NCI-H524 (cell line): ENCODE measurements at regions not wholly inside any gene's neighbourhood (a gene's known extent, or its start where the extent isn't known, plus 50 kb on each side); places are given as distances from the start of the nearest gene placed in this dataset.

Experiments
- DNase-seq, 2 experiments: peaks; one replicate each; lab custom pipeline; 2025; lab: John Stamatoyannopoulos, UW

DNA sequence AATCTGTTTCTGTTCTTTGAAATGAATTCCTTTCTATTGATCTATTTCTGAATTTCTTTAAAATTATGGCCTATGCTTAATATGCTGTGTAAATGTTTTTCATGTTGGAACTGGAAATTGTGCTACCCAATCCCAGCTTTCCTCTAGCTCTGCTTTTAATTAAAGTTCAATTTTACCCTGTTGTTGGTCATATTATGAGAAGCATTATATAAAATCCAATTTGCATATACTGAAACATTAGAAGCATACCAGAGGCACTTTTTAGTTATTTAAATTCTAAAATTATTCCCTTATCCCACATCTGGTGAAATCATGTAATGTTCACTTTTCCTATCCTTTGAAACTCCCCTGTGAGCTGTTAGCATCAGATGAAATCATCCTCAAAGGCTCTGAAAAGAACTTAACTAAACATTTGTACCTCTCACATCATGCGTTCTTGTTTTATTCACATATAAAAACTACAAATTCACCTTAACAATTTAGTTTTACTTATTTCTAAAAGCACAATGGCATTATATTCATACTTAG is 160.6 kb upstream of the COL21A1 start:
- DNase-seq = no peak

DNA sequence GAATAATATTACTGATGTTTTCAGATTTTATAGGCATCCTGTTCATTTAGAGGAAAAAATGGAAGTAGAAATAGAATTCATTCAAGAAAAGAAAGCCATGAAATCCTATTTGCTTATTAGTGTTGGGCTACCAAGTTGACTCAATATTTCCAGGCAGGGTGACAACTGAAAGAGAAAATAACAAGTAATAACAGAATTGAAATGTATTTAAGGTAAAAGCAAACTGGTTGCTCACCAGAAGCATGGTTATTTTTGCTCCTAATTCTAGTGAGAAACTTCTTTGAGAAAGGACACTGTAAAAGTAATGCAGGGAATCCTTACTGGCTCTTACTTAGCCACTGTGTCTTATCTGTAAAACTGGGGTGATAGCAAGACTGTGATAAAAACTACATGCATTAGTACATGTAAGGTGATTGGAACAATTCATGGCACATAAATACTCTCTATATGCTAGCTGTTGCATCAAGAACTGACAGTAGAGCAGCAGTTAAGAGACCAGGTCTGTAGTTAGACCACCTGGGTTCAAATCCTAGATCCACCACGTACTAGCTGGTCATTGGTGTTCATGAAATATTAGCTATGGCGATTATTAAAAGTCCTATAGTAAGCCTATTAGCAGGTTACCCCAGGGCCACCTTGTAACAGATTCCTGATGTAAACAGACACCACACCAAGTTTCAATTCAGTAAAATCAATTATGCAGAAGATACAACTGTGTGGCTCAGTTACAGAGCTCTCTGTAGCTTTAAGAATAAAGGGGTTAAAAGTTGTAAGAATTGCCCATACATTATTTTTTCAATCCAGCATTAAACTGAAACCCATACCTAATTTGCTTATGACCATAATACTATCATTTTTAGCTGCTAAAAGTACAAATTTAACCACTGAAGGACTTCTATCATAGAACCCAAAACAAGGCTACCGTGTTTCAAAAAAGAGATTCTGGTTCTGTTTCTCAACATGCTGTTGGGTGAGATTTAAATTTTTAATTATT is 159.2 kb upstream of the COL21A1 start:
- DNase-seq = no peak

DNA sequence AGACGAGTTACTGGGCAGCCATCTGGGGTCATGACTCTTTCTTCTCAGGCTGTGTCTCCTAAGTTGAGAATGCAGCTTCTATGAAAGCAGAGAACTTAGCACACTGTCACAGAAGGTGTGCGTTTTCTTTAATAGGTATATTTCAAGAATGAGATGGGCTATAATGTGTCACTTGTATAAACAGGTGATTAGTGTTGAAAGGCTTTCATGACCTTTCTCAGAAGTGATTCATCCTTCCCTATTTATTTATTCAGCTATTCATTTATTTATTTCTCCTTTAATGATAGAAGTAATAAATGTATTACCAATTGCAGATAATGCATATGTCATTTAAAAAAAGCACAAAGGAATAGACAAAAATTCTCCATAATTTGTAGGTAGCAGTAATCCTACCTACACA is 157.2 kb upstream of the COL21A1 start:
- DNase-seq = no peak

DNA sequence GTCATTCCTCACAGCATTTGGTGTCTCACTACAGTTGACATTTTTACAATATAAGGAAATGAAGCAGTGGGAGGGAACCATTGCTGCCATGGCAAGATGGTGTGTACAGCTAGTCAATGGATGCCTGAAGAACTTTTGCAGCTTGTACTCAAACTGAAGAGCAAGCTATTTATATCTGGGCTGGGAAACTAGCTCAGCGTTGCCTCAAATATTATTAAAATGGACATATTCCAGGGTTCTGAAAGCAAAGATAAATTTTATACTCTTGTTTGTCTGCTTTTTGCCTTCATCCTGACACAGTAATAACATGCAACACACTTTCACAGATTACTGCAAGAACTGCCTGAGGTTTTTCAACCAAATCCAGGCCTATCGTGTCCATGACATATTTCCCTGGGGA is 156.4 kb upstream of the COL21A1 start:
- no peak for DNase-seq

DNA sequence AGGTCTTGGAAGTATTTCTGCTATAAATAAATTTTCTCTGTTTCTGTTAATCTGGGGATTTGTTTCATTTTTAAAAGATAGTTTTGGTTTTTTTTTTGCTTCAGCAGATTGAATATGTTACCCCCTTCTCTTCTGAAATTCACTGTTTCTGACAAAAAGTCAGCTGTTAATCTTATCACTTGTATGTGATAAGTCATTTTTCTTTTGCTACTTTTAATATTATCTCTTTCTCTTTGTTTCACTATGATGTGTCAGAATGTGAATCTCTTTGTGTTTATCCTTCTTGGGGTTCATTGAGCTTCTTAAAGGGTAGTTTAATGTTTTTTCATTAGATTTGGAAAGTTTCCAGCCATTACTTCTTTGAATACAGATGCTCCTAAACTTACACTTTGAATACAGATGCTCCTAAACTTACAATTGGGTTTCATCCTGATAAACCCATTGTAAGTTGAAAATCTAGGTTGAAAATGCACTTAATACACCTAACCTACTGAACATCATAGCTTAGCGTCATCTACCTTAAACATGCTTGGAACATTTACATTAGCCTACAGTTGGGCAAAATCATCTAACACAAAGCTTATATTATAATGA is 154.2 kb upstream of the COL21A1 start:
- DNase-seq = no peak

DNA sequence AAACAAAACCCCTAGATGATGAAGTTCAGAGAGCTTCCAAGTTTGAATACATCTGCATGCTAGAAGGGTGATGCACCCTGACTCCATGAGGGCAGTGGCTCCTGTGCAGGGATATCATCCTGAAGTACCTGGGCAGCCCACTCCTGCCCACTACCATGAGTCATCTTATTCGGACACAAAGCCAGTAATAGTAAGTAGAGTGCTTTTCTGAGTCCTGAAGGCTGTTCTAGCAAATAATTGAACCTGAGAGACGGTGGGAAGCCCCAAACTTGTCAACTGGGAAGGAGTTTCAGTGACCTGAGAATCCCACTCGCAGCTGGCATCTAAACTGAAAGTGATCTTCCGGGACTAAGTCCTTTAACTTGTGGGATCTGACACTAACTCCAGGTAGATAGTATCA is 152.9 kb upstream of the COL21A1 start:
- no peak for DNase-seq

DNA sequence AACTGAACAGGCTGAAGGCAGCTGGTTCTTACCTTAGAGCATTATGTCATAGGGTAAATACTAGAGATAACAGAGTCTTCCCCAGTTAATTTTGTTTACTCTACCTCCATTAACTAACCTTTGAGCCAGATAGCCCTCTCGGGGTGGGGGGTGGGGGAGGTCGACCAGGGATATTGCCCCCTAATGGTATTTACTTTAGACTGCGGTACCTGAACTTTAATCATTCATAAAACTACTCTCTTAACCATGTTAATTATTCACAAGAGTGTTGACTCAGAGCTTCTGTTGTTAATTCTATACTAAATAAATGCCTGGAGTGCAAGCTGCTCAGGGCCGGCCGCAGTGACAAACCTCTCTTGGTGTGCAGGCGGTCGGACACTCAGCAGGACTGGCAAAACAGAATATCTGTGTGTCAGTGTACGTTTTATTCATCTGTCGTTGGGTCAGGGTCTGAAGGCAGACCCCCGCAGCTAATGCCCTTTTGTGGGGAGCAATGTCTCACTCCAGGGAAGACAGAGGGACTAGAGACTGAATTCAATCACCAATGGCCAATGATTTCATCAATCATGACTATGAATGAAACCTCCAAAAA is 152.4 kb upstream of the COL21A1 start:
- DNase-seq = no peak

DNA sequence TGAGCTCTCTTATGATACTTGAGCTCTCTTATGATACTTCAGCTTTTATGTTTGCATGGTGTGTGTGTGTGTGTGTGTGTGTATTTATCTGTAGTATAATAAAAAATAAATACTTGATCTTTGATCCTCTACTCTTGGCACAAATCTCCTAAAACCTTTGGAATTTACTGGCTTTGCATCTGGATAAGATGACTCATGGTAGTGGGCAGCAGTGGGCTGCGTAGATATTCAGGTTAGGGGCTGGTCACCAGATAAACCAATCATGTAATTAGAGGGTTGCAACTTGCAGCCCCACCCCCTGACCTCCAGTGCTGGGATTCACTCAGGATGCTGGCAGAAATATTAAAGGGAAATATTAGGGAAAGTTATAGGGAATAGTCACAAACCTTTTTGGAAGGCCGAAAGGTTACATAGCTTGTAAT is 151.9 kb upstream of the COL21A1 start:
- DNase-seq = no peak

DNA sequence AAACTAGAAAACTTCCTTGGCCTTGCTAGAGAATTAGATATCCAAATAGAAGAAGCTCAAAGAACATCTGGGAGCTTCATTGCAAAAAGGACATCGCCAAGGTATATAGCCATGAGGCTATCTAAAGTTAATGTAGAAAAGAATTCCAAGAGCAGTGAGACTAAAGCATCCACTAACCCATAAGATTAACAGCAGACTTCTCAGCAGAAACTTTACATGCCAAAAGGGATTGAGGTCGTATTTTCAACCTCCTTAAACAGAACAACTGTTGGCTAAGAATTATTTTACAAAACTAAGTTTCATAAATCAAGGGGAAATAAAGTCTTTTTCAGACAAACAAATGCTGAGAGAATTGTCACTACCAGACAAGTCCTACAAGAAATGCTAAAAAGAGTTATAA is 149.1 kb upstream of the COL21A1 start:
- no peak for DNase-seq

DNA sequence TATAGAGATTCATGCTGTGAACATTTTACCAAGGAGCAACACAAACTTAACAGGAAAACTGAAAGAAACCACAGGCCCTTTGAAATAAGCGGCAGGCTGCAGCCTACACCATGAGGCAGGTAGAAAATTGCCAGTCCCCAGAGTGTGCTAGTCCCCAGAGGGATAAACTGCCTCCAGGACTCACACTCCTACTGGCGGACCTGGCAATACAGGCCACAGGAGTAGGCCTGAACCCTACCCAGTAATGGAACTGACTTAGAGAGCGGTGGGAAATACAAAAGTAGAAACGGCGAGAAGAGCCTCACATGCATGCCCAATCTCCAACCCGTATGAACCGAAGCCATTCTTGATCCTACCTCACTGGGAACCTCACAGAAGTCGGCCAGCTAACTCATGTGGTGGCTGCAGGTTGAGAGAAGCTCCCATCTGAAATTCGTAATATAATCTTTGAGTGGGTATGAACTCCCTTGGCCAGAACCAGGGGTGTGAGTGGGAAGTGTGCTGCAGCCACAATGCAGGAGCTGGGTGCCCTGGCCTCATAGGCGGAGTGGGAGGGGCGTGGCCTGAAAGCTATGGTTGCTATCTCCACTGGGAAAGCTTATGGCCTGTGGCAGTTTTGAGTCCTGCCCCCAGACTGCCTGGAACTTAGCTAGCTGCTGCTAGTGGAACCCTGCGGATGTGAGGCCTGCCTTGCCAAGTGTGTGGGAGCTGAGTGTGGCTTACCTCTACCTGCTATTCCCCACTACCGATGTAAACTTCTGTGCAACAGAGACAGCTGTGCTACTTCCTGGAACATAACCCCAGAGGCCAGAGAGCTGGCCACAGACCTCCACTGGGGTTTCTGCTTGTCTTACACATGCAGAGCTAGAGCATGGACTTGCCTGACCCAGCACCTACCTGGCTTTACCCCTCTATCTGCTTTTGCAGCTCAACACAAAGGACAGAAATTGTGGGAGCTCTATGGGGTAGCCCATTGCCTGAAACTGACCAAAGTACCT is 146.5 kb upstream of the COL21A1 start:
- DNase-seq = no peak

DNA sequence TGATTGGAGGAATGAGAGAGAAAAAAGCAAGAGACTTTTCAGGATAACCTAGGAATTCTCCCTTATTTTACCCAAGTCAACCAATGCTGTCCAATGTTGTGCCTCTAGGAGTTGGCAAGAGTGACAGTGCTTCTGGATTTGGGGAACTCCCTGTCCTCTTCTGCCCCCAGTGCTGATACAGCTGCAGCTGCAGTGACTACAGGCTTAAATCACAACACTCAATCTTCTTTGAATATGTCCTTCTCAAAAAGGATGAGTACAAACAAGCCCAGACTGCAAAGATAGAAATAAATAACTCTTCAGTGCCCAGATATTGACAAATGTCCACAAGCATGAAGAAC is 141.0 kb upstream of the COL21A1 start:
- no peak for DNase-seq

DNA sequence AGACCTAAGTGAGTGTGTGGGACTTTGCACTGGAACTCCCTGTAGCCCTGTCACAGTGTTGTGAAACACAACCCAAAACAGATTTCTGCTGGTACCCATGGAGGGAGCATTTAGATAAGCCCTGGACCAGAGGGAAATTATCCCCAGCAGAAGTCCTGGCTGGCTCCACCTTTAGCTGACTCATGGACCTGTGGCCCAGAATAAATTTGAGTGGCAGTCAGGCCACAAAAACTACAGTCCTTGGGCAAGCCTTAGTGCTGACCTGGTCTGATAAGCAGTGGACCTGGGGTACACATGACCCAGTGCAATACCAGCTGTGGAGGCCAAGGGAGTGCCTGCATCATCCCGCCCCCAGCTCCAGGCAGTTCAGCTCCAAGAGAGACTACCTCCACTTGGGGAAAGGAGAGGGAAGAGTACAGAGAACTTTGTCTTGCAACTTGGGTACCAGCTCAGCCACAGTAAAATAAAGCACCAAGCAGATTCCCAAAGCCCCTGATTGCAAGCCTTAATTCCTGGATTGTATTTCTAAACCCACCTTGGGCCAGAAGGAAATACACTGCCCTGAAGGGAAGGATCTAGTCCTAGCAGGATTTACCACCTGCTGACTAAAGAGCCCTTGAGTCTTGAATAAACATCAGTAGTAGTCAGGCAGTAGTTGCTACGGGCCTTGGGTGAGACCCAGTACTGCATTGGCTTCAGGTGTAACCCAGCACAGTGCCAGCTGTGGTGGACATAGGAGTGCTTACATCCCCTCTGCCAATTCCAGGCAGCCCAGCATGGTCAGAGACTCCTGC is 140.4 kb upstream of the COL21A1 start:
- DNase-seq = peak; percentile 26 to 78

DNA sequence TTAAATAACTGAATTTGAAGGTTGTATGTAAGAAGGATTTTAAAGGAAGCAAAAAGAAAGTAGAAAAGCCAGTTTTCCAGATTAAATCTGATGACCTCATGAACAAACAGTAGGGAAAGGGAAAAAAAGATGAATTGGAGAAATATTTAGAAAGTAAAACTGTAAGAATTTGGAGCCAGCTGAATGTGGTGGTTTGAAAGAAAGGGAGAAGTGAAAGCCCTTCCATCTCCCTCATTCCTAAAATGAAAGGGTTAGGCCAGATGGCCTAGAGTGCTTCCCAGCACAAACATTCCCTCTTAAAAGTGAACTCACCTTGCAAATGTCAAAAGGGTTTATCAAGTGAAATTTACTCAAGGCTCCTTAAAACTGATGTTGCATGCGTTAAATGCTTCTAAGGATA is 139.3 kb upstream of the COL21A1 start:
- peak in 1 of 2 experiments; percentile 55 for DNase-seq

DNA sequence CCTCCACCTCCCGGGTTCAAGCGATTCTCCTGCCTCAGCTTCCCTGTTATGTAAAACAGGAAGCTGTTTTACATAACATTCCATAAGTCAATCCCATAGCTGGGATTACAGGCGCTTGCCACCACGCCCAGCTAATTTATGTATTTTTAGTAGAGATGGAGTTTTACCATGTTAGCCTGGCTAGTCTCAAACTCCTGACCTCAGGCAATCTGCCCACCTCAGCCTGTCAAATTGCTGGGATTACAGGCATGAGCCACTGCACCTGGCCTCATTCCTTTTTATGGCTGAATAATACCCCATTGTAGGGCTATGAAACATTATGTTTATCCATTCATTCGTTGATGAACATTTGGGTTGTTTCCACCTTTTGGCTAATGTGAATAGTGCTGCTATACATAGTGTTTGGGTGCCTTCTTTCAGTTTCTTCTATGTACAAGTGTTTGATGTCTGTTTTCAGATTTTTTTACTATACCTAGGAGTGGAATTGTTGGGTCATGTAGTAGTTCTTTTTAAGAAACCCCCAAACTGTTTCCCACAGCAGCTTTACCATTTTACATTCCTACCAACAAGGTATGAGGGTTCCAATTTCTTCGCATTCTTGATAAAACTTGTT is 138.7 kb upstream of the COL21A1 start:
- DNase-seq = no peak

DNA sequence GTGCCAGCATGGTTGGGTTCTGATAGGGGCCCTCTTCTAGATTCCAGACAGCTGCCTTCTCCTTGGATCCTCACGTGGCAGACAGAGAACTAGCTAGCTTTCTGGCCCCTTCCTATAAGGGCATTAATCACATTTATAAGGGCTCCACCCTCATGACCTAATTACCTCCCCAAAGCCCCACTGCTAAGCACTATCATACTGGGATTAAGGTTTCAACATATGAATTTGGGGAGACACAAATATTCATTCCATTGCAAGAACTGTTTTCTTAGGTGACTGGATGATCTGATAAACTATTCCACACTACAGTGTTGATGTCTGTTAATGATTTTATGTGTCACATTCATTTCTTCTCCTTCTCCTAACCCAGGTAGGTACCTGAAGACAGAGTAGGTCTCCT is 135.8 kb upstream of the COL21A1 start:
- no peak for DNase-seq

DNA sequence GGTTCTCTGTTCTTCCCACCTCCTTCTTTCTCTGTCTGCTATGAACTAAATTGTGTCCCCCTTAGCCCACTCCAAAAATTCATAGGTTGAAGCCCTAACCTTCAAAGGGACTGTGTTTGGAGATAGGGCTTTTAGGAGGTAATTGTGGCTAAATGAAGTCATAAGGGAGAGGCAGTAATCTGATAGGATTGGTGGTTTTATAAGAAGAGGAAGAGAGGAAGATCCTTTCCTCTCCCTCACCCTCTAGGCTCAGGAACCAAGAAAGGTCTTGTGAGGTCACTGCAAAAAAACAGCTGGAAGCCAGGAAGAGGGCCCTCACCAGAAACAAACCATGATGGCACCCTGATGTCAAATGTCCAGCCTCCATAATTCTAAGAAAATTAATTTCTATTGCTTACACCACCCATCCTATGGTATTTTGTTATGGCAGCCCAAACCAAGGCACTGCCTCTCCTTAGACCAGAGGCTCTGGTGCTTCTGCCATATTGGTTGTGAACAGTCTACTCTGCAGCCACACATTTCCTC is 135.1 kb upstream of the COL21A1 start:
- DNase-seq = no peak

DNA sequence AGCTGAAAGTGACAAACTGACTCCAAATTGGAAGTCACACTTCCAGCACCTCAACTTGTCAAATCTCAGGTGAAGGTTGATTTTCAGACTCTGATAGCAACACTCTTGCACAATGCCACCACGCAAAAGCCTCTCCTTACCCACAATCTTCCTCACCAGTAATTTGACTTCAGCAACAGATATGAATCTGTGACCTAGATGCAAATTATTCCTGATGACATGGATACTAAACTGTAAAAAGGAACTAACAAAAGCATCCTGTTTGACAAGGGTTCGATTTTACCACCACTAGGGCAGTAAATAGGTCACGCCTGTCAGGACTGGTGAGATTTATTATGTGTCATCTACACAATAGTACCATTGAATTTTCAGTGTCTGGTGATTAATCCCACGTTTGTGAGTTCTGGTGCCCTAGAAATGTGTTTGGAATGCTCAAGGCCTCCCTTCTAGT is 134.4 kb upstream of the COL21A1 start:
- no peak for DNase-seq

DNA sequence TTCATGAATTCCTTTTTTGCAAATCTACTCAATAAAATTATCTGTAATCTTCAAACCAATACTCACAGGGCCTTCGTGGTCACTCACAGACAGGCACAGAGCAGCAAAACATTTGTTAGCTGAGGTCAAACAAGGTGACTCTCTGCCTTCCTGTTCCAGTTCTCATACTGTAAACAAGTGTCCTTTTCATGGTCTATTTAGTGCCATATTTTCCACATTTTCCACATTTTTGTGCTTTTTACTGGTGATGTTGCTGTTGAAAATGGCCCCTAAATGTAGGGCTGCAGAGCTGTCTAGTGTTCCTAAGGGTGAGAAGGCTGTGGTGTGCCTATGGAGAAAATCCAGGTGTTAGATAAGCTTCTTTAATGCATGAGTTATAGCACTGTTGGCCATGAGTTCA is 133.1 kb upstream of the COL21A1 start:
- no peak for DNase-seq

DNA sequence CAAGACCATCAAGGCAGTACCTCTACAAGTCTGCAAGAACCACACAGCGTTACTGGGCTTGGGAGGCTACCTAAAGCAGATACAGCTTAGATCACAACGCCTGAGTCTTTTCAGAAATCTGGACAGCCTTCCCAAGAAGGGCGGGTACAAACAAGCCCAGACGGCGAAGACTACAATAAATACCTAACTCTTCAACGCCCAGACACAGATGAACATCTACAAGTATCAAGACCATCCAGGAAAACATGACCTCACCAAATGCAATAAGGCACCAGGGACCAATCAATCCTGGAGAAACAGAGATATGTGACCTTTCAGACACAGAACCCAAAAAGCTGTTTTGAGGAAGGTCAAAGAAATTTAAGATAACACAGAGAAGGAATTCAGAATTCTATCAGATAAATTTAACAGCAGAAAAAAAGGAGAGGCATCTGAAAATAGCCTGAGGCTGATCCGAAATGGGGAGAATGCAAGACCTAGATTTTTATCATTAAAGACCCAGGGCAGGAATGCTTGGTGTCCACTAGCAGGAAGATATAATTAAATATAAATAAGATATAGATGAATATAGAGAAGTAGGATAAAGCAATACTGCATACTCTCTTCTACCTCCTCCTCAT is 131.7 kb upstream of the COL21A1 start:
- no peak for DNase-seq

DNA sequence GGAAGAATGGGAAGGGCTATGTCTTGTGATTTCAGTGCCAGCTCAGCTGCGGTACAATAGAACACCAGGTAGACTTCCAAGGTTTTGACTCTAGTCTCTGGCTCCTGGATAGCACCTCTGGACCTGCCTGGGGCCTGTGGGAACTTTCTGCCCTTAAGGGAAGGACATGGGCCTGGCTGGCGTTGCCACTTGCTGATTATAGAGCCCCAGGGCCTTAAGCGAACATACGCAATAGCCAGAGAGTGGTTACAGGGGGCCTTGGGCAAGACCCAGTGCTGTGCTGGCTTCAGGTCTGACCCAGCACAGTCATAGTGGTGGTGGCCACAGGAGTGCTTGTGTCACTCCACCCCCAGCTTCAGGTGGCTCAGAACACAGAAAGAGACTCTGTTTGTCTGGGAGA is 131.1 kb upstream of the COL21A1 start:
- no peak for DNase-seq
